ENCODE measurements at regions not wholly inside any gene's neighbourhood (a gene's known extent, or its start where the extent isn't known, plus 50 kb on each side); places are given as distances from the start of the nearest gene placed in this dataset.
"Not testable (repeated sequence)": the region's sequence is repeated elsewhere in the genome, so short reads cannot be mapped to it uniquely, and the experiment has no call there.

DNA sequence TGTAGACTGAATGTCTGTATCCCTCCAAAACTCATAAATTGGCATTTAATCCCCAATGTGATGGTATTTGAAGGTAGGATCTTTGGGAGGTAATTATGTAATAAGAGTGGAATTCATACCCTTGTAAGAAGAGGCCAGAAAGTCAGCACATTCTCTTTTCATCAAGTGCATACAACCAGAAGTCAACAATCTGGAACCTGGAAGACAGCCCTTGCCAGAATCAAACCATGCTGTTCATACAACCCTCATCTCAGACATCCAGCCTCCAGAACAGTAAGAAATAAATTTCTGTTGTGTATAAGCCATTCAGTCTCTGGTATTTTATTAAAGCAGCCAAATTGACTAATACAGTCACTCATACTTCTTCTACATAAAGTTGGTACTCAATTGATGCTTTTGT, 481.0 kb upstream of the SOX9 start:
- no peak for DNase-seq (ENCODE audit: low read depth)
- no peak overlapping the region for H3K4me3 ChIP-seq (ENCODE audit: low read length)
- TF ChIP-seq, protein P1, sequence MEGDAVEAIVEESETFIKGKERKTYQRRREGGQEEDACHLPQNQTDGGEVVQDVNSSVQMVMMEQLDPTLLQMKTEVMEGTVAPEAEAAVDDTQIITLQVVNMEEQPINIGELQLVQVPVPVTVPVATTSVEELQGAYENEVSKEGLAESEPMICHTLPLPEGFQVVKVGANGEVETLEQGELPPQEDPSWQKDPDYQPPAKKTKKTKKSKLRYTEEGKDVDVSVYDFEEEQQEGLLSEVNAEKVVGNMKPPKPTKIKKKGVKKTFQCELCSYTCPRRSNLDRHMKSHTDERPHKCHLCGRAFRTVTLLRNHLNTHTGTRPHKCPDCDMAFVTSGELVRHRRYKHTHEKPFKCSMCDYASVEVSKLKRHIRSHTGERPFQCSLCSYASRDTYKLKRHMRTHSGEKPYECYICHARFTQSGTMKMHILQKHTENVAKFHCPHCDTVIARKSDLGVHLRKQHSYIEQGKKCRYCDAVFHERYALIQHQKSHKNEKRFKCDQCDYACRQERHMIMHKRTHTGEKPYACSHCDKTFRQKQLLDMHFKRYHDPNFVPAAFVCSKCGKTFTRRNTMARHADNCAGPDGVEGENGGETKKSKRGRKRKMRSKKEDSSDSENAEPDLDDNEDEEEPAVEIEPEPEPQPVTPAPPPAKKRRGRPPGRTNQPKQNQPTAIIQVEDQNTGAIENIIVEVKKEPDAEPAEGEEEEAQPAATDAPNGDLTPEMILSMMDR (IDR thresholded peaks at IDR 0.05; ENCODE audit: insufficient read depth, low read depth, low read length, missing control alignments): no peak

DNA sequence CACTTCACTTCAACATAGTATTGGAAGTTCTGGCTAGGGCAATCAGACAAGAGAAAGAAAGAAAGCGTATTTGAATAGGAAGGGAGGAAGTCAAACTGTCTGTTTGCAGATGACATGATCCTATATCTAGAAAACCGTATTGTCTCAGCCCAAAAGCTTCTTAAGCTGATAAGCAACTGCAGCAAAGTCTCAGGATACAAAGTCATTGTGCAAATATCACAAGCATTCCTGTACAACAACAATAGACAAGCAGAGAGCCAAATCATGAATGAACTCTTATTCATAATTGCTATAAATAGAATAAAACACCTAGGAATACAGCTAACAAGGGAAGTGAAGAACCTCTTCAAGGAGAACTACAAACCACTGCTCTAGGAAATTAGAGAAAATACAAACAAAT, 473.9 kb upstream of the SOX9 start:
- peak; percentile 59 for DNase-seq (ENCODE audit: low read depth)
- not testable (repeated sequence) for H3K4me3 ChIP-seq (ENCODE audit: low read length)

DNA sequence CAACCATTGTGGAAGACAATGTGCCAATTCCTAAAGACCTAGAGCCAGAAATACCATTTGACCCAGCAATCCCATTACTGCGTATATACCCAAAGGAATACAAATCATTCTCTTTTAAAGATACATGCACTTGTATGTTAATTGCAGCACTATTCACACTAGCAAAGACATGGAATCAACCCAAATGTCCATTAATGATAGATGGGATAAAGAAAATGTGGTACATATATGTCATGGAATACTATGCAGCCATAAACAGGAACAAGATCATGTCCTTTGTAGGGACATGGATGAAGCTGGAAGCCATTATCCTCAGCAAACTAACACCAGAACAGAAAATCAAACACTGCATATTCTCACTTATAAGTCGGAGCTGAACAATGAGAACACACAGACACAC, 472.5 kb upstream of the SOX9 start:
- DNase-seq (ENCODE audit: low read depth); H3K4me3 ChIP-seq (ENCODE audit: low read length): not testable (repeated sequence)

DNA sequence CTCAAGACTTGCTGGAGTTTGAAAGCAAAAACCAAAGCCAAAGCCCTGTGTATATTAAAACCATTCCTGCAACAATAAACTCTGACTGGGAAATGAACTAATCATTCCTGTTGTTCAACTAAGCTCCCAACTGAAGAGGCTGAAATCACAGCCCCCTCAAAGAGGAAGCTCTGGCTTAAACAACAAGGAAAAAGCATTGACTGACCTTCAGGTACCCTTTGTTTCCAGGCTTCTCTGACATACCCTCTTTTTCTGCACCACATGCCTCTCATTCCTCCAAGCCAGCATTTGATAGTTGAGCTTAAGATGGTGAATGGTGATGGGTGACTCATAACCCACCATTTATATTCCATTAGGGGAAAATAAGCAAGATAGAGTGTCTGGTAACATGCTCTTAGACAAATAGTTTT, 470.9 kb upstream of the SOX9 start:
- H3K4me3 ChIP-seq (ENCODE audit: low read length): no peak overlapping the region
- TF ChIP-seq, protein P1 (IDR thresholded peaks at IDR 0.05; ENCODE audit: insufficient read depth, low read depth, low read length, missing control alignments): no peak
- DNase-seq (ENCODE audit: low read depth): no peak

DNA sequence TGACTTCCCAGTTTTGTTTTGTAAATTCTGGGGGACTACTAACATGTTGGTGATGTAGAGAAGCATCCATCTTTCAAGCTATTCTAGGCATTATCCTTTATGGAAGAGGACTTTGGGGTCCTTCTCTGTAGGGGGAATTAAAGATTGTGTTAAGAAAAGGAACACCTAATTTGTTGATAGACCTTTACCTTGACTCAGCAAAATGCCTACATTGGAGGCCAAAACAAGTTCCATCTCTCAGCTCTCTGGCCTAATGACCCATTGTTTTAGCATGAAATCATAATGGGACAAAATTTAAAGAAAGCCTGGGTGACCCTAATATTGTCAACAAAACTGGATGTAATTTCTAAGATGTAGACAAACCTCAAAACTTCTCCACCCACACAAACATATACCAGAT, 465.3 kb upstream of the SOX9 start:
- TF ChIP-seq, protein P1 (IDR thresholded peaks at IDR 0.05; ENCODE audit: insufficient read depth, low read depth, low read length, missing control alignments): no peak
- DNase-seq (ENCODE audit: low read depth): no peak
- no peak overlapping the region for H3K4me3 ChIP-seq (ENCODE audit: low read length)

DNA sequence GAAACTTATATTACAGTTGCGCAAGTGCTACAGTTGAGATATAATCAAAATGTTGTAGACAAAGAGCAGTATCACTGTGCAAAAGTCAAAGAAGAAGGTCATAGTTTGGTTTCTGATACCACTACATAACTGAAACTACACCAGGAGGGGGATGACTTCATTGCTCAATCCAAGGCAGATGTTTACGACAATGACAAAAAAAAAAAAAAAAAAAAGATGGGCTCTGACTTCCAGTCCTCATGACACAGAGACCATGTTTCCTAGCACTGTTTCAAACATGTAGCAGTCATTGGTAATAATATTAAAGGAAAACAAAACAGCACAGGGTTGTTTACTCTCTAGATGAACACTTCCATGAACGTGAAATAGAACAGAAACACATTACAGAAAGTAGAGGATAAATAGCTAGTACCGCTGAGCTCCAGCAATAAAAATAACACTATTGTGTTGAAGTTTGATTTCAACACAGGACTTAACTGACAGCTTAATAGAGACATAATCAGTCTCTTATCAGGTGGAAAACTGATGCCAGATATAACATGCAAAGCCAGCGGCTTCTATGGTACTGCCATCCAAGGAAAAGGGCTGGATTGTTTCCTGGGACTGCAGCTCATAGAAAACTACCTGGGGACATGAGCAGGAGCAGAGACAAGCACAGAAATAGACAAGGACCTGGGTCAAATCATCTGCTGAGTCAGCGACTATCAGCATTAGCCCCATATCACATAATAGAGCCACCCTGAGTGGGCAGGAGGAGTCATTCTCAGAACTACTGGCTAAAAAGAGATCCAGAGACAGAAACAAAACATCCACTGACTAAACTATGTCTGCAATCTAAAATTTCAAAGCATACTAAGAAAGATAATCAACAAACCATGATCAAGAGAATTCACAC, 463.6 kb upstream of the SOX9 start:
- no peak for DNase-seq (ENCODE audit: low read depth)
- TF ChIP-seq, protein P1 (IDR thresholded peaks at IDR 0.05; ENCODE audit: insufficient read depth, low read depth, low read length, missing control alignments): no peak

DNA sequence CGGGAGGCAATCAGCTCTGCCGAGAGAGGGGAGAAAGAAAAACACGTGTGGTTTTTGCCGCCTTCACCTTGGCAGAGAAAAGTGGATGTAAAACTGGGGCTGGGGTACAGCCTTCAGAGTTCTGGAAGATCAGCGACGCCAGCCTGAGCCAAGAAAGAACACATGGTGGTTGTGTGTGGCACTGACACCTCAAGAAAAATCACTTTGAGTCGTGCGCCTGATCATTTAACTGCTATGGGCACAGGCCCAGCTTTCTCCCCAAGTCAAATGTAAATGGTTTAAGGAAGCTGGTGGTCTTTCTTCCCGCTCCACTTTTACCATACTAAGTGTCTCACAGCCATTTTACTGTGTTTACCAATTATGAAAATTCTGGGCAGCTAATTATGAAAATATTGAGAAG, 461.8 kb upstream of the SOX9 start:
- no peak for DNase-seq (ENCODE audit: low read depth)
- H3K4me3 ChIP-seq (ENCODE audit: low read length): no peak overlapping the region
- TF ChIP-seq, protein P1 (IDR thresholded peaks at IDR 0.05; ENCODE audit: insufficient read depth, low read depth, low read length, missing control alignments): no peak

More for the DNA sequence above, 463.6 kb upstream of the SOX9 start:
- no peak overlapping the region for H3K4me3 ChIP-seq (ENCODE audit: low read length)

DNA sequence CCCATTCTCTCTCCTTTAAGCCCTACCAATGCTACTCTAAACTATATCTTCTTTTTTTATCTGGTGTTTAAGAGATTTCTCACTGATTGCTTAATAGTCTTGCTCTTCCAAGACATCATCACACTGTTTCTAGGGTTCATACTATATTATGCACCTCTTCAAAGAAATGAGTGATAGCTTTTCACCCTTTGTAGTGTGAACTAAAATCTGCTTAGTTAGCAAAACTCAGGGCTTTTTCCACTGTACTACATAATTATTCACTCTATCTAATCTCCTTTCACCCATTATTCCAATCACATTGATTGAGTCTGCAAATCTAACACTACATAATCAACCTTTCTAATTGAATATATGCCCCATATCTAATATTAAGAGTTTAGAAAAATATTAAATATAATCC, 456.0 kb upstream of the SOX9 start:
- TF ChIP-seq, protein P1 (IDR thresholded peaks at IDR 0.05; ENCODE audit: insufficient read depth, low read depth, low read length, missing control alignments): no peak
- H3K4me3 ChIP-seq (ENCODE audit: low read length): no peak overlapping the region
- no peak for DNase-seq (ENCODE audit: low read depth)
